ENCODE measurements at regions not wholly inside any gene's neighbourhood (a gene's known extent, or its start where the extent isn't known, plus 50 kb on each side); places are given as distances from the start of the nearest gene placed in this dataset.
"Not testable (repeated sequence)": the region's sequence is repeated elsewhere in the genome, so short reads cannot be mapped to it uniquely, and the experiment has no call there.

- POLR2A ChIA-PET: interaction anchor here (0.8 kb wide), 1 partner anchor 8 kb away, joined by 3 read pairs; no protein-coding TSS in a partner anchor
- no peaks in the 10 kb centered on the region; the same call in 1 of the 2 replicates for H3K9me3 ChIP-seq (ENCODE audit: control insufficient read depth, insufficient read depth, low read length)
- CTCF ChIA-PET: interaction anchor here (1.3 kb wide), 1 partner anchor 8 kb away, joined by 3 read pairs; no protein-coding TSS in a partner anchor
- H3K27me3 ChIP-seq (ENCODE audit: control insufficient read depth, insufficient read depth, low read length): peaks cover 14% of the 10 kb centered on the region
- DNase-seq (ENCODE audit: low read depth, low spot score): no peak
- no peak for TF ChIP-seq CTCF (IDR thresholded peaks at IDR 0.05; ENCODE audit: low read depth, low read length)
- no peak overlapping the region for H3K4me3 ChIP-seq (ENCODE audit: low read depth, low read length)
- no peak overlapping the region for H3K27ac ChIP-seq (ENCODE audit: low read depth, low read length)
These were observed 125.6 kb upstream of the VPREB1 start for GRCh38 chr22:22118987-22119386.

GRCh38 chr22:22117864-22118544 lies 126.6 kb upstream of the VPREB1 start:
- POLR2A ChIA-PET; H3K4me3 ChIP-seq (ENCODE audit: low read depth, low read length); H3K27ac ChIP-seq (ENCODE audit: low read depth, low read length); H3K9me3 ChIP-seq (ENCODE audit: control insufficient read depth, insufficient read depth, low read length); DNase-seq (ENCODE audit: low read depth, low spot score); H3K27me3 ChIP-seq (ENCODE audit: control insufficient read depth, insufficient read depth, low read length): not testable (repeated sequence)
- CTCF ChIA-PET: interaction anchor here (0.6 kb wide), 1 partner anchor 1173 kb away, joined by 3 read pairs; no protein-coding TSS in a partner anchor

GRCh38 chr22:22116997-22117770 lies 127.4 kb upstream of the VPREB1 start:
- DNase-seq (ENCODE audit: low read depth, low spot score); H3K27me3 ChIP-seq (ENCODE audit: control insufficient read depth, insufficient read depth, low read length); CTCF ChIA-PET; H3K4me3 ChIP-seq (ENCODE audit: low read depth, low read length); POLR2A ChIA-PET; H3K27ac ChIP-seq (ENCODE audit: low read depth, low read length); H3K9me3 ChIP-seq (ENCODE audit: control insufficient read depth, insufficient read depth, low read length): not testable (repeated sequence)

GRCh38 chr22:22113701-22114100 lies 130.9 kb upstream of the VPREB1 start:
- TF ChIP-seq CTCF (IDR thresholded peaks at IDR 0.05; ENCODE audit: low read depth, low read length): no peak
- no peak for DNase-seq (ENCODE audit: low read depth, low spot score)
- ChIA-PET POLR2A (no interaction called here), CTCF (no interaction called here)
- no peaks in the 10 kb centered on the region; the same call in 1 of the 2 replicates for H3K9me3 ChIP-seq (ENCODE audit: control insufficient read depth, insufficient read depth, low read length)
- no peak overlapping the region for H3K4me3 ChIP-seq (ENCODE audit: low read depth, low read length)
- peaks cover 1% of the 10 kb centered on the region for H3K27me3 ChIP-seq (ENCODE audit: control insufficient read depth, insufficient read depth, low read length)
- no peak overlapping the region for H3K27ac ChIP-seq (ENCODE audit: low read depth, low read length)

- no peak for DNase-seq (ENCODE audit: low read depth, low spot score)
- TF ChIP-seq CTCF (IDR thresholded peaks at IDR 0.05; ENCODE audit: low read depth, low read length): no peak
- Histone ChIP-seq H3K27ac (ENCODE audit: low read depth, low read length) (no peak overlapping the region), H3K4me3 (ENCODE audit: low read depth, low read length) (no peak overlapping the region), H3K9me3 (ENCODE audit: control insufficient read depth, insufficient read depth, low read length) (no peaks in the 10 kb centered on the region; the same call in 1 of the 2 replicates), H3K27me3 (ENCODE audit: control insufficient read depth, insufficient read depth, low read length) (no peaks in the 10 kb centered on the region)
- POLR2A ChIA-PET: no interaction called here
- CTCF ChIA-PET: no interaction called here
These were observed 130.1 kb upstream of the TOP3B start for GRCh38 chr22:22112533-22113294.
